H9 (cell line): ENCODE measurements at regions not wholly inside any gene's neighbourhood (a gene's known extent, or its start where the extent isn't known, plus 50 kb on each side); places are given as distances from the start of the nearest gene placed in this dataset.

ENCODE experiments used
- DNase-seq: peaks from one replicate; pipeline ENCODE4 v3.0.0-alpha.2; 2017
- H2AFZ ChIP-seq: one replicate; pipeline ENCODE4 v1.6.1; 2013; ENCODE audit warnings: mild to moderate bottlenecking, low read length, control low read depth, moderate library complexity
- H2AK5ac ChIP-seq: 2 replicates; pipeline ENCODE4 v1.6.1; 2013; ENCODE audit warnings: low read length, control low read depth, mixed read lengths; ENCODE audit not compliant: insufficient read length
- H2BK120ac ChIP-seq: one replicate; pipeline ENCODE4 v1.6.1; 2013; ENCODE audit warnings: low read depth, mild to moderate bottlenecking, low read length, control low read depth, inconsistent platforms; ENCODE audit not compliant: poor library complexity, severe bottlenecking
- H2BK12ac ChIP-seq: 2 replicates; pipeline ENCODE4 v1.6.1; 2013; ENCODE audit warnings: low read length, control low read depth, mixed read lengths, low read depth; ENCODE audit not compliant: insufficient read length
- H2BK15ac ChIP-seq: 2 replicates; pipeline ENCODE4 v1.6.1; 2013; ENCODE audit warnings: low read depth, low read length, control low read depth
- H2BK20ac ChIP-seq: one replicate; pipeline ENCODE4 v1.6.1; 2013; ENCODE audit warnings: low read depth, mild to moderate bottlenecking, low read length, control low read depth, inconsistent platforms; ENCODE audit not compliant: poor library complexity, severe bottlenecking
- H2BK5ac ChIP-seq: 2 replicates; pipeline ENCODE4 v1.6.1; 2013; ENCODE audit warnings: low read length, control low read depth, mixed read lengths; ENCODE audit not compliant: insufficient read length
- H3K14ac ChIP-seq: 2 replicates; pipeline ENCODE4 v1.6.1; 2013; ENCODE audit warnings: low read length, control low read depth; ENCODE audit not compliant: insufficient read depth
- H3K18ac ChIP-seq: 2 replicates; pipeline ENCODE4 v1.6.1; 2013; ENCODE audit warnings: low read depth, mild to moderate bottlenecking, mixed read lengths, low read length, control low read depth; ENCODE audit not compliant: insufficient read length
- H3K23ac ChIP-seq: 2 replicates; pipeline ENCODE4 v1.6.1; 2013; ENCODE audit warnings: low read length, control low read depth, mixed read lengths, low read depth; ENCODE audit not compliant: insufficient read length
- H3K23me2 ChIP-seq: 2 replicates; pipeline ENCODE4 v1.6.1; 2013; ENCODE audit warnings: low read depth, mild to moderate bottlenecking, mixed read lengths, low read length, control low read depth; ENCODE audit not compliant: insufficient read length, poor library complexity, severe bottlenecking
- H3K27ac ChIP-seq: 2 replicates; pipeline ENCODE4 v1.5.1; 2013; ENCODE audit warnings: low read length, control low read depth, mixed read lengths, low read depth; ENCODE audit not compliant: insufficient read length
- H3K27me3 ChIP-seq: 2 replicates; pipeline ENCODE4 v1.6.1; 2013; ENCODE audit warnings: low read length, control low read depth, inconsistent platforms; ENCODE audit not compliant: insufficient read depth
- H3K4ac ChIP-seq: 2 replicates; pipeline ENCODE4 v1.6.1; 2013; ENCODE audit warnings: low read depth, mild to moderate bottlenecking, control low read depth, inconsistent platforms, low read length, moderate library complexity
- H3K4me1 ChIP-seq: 2 replicates; pipeline ENCODE4 v1.6.1; 2013; ENCODE audit warnings: low read length, control low read depth, inconsistent platforms; ENCODE audit not compliant: insufficient read depth
- H3K4me2 ChIP-seq: 2 replicates; pipeline ENCODE4 v1.6.1; 2013; ENCODE audit warnings: low read length, control low read depth, mixed read lengths; ENCODE audit not compliant: insufficient read length, insufficient read depth
- H3K56ac ChIP-seq: 2 replicates; pipeline ENCODE4 v1.6.1; 2013; ENCODE audit warnings: low read depth, mild to moderate bottlenecking, mixed read lengths, low read length, control low read depth; ENCODE audit not compliant: insufficient read length
- H3K79me1 ChIP-seq: 2 replicates; pipeline ENCODE4 v1.6.1; 2013; ENCODE audit warnings: low read depth, mild to moderate bottlenecking, moderate library complexity, low read length, control low read depth, inconsistent platforms; ENCODE audit not compliant: insufficient read depth, poor library complexity, severe bottlenecking
- H3K79me2 ChIP-seq: 2 replicates; pipeline ENCODE4 v1.6.1; 2013; ENCODE audit warnings: low read length, control low read depth, inconsistent platforms; ENCODE audit not compliant: insufficient read depth
- H3K9ac ChIP-seq: 2 replicates; pipeline ENCODE4 v1.6.1; 2013; ENCODE audit warnings: low read length, control low read depth, mixed read lengths; ENCODE audit not compliant: insufficient read length; ENCODE audit errors: extremely low read depth
- H3K9me3 ChIP-seq: one replicate; pipeline ENCODE4 v1.6.1; 2013; ENCODE audit warnings: low read depth, low read length, inconsistent platforms; ENCODE audit not compliant: control insufficient read depth
- H3T11ph ChIP-seq: one replicate; pipeline ENCODE4 v1.6.1; 2013; ENCODE audit warnings: mild to moderate bottlenecking, low read length, control low read depth, inconsistent platforms
- H4K20me1 ChIP-seq: one replicate; pipeline ENCODE4 v1.6.1; 2013; ENCODE audit not compliant: control insufficient read depth, insufficient read length, insufficient read depth
- H4K5ac ChIP-seq: 2 replicates; pipeline ENCODE4 v1.6.1; 2013; ENCODE audit warnings: low read depth, mild to moderate bottlenecking, mixed read lengths, low read length, control low read depth; ENCODE audit not compliant: insufficient read length
- H4K8ac ChIP-seq: replicated peaks from 2 replicates; pipeline ENCODE4 v1.6.1; 2013; ENCODE audit warnings: low read length, control low read depth, mixed read lengths, low read depth; ENCODE audit not compliant: insufficient read length
- H4K91ac ChIP-seq: 2 replicates; pipeline ENCODE4 v1.6.1; 2013; ENCODE audit warnings: low read depth, mild to moderate bottlenecking, moderate library complexity, mixed read lengths, low read length, control low read depth; ENCODE audit not compliant: insufficient read length
- H3K27ac Mint-ChIP-seq, 3 experiments: 2 replicates in 2 of 3; 3 replicates in 1 of 3; pipeline ENCODE4 v1.8.0; 2020 to 2021; ENCODE audit warnings: mixed read lengths in 3 of 3, mild to moderate bottlenecking in 1 of 3, moderate library complexity in 1 of 3
- H3K27me3 Mint-ChIP-seq: 2 replicates; pipeline ENCODE4 v1.8.0; 2021; ENCODE audit warnings: low read depth, mild to moderate bottlenecking, moderate library complexity, mixed read lengths
- H3K36me3 Mint-ChIP-seq, 3 experiments: 2 replicates in 2 of 3; 3 replicates in 1 of 3; pipeline ENCODE4 v1.8.0; 2020 to 2021; ENCODE audit warnings: low read depth in 3 of 3, mixed read lengths in 3 of 3; ENCODE audit not compliant: insufficient read depth in 1 of 3
- H3K4me1 Mint-ChIP-seq, 2 experiments: 2 replicates each; pipeline ENCODE4 v1.8.0; 2020; ENCODE audit warnings: mixed read lengths in 2 of 2
- H3K4me3 Mint-ChIP-seq, 2 experiments: 2 replicates in 1 of 2; 3 replicates in 1 of 2; pipeline ENCODE4 v1.8.0; 2020 to 2021; ENCODE audit warnings: mild to moderate bottlenecking in 2 of 2, mixed read lengths in 2 of 2, moderate library complexity in 1 of 2
- H3K9me3 Mint-ChIP-seq, 2 experiments: 2 replicates in 1 of 2; 3 replicates in 1 of 2; pipeline ENCODE4 v1.8.0; 2020; ENCODE audit warnings: mild to moderate bottlenecking in 2 of 2, mixed read lengths in 2 of 2, moderate library complexity in 1 of 2
- WGBS: extraction: QIAGEN DNeasy Blood & Tissue Kit; methylation state at CpG from one replicate; pipeline ENCODE4 v1.1.7; 2013; ENCODE audit warnings: missing lambda C conversion rate, low lambda C conversion rate, mixed read lengths; ENCODE audit not compliant: insufficient read length; ENCODE audit errors: extremely low coverage; 5-methylcytosine and 5-hydroxymethylcytosine counted together
- TF ChIP-seq, protein P1 (sequence below): fragments of 200-600 bp; sonication (generic); conservative IDR thresholded peaks from 3 replicates; pipeline ENCODE4 v1.8.0; 2021; ENCODE audit warnings: antibody characterized with exemption, mild to moderate bottlenecking

GRCh38 chr5:111952555-111952954 is 195.6 kb upstream of the NREP start:
- Mint-ChIP-seq H3K9me3 (no peaks in the 10 kb centered on the region), H3K4me3 (no peak overlapping the region), H3K27ac (no peak overlapping the region), H3K27me3 (no peaks in the 10 kb centered on the region), H3K4me1 (no peaks in the 10 kb centered on the region), H3K36me3 (no peaks in the 10 kb centered on the region)
- Histone ChIP-seq H2AK5ac (no peak overlapping the region), H4K20me1 (no peaks in the 10 kb centered on the region), H4K5ac (no peak overlapping the region), H3K79me1 (no peaks in the 10 kb centered on the region), H3K18ac (no peak overlapping the region), H2BK20ac (no peak overlapping the region), H3K4me2 (no peak overlapping the region), H3T11ph (no peak overlapping the region), H2BK5ac (no peak overlapping the region), H3K14ac (no peak overlapping the region), H3K9ac (no peak overlapping the region), H3K79me2 (no peaks in the 10 kb centered on the region), H3K23me2 (no peaks in the 10 kb centered on the region), H3K27me3 (no peaks in the 10 kb centered on the region), H2BK12ac (no peak overlapping the region), H2BK15ac (no peak overlapping the region), H2BK120ac (no peak overlapping the region), H4K8ac (no peak overlapping the region), H3K27ac (no peak overlapping the region), H3K56ac (no peak overlapping the region), H4K91ac (no peak overlapping the region), H3K4me1 (no peaks in the 10 kb centered on the region), H2AFZ (no peak overlapping the region), H3K23ac (no peak overlapping the region), H3K9me3 (no peaks in the 10 kb centered on the region), H3K4ac (no peak overlapping the region)
- TF ChIP-seq, protein P1, sequence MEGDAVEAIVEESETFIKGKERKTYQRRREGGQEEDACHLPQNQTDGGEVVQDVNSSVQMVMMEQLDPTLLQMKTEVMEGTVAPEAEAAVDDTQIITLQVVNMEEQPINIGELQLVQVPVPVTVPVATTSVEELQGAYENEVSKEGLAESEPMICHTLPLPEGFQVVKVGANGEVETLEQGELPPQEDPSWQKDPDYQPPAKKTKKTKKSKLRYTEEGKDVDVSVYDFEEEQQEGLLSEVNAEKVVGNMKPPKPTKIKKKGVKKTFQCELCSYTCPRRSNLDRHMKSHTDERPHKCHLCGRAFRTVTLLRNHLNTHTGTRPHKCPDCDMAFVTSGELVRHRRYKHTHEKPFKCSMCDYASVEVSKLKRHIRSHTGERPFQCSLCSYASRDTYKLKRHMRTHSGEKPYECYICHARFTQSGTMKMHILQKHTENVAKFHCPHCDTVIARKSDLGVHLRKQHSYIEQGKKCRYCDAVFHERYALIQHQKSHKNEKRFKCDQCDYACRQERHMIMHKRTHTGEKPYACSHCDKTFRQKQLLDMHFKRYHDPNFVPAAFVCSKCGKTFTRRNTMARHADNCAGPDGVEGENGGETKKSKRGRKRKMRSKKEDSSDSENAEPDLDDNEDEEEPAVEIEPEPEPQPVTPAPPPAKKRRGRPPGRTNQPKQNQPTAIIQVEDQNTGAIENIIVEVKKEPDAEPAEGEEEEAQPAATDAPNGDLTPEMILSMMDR = no peak
- no peak for DNase-seq
- no CpG with 5 or more reads among the region's 2 CpGs for WGBS
